Fibroblast of skin of right quadriceps (primary cell): ENCODE measurements at regions not wholly inside any gene's neighbourhood (a gene's known extent, or its start where the extent isn't known, plus 50 kb on each side); places are given as distances from the start of the nearest gene placed in this dataset.

ENCODE experiments used
- DNase-seq: peaks from one replicate; pipeline ENCODE4 v3.0.0-alpha.2; 2013

GRCh38 chr12:22916241-22916640 lies 291.3 kb downstream of the ETNK1 start:
- no peak for DNase-seq

GRCh38 chr12:22916815-22917214 lies 291.8 kb downstream of the ETNK1 start:
- no peak for DNase-seq

GRCh38 chr12:22919883-22920282 lies 294.9 kb downstream of the ETNK1 start:
- no peak for DNase-seq

GRCh38 chr12:22923768-22924167 lies 298.8 kb downstream of the ETNK1 start:
- DNase-seq: no peak

- no peak for DNase-seq
Measured at GRCh38 chr12:22924391-22924790, 299.4 kb downstream of the ETNK1 start.

- DNase-seq: no peak
Measured at GRCh38 chr12:22925623-22926022, 300.7 kb downstream of the ETNK1 start.

- DNase-seq: no peak
Measured at GRCh38 chr12:22932431-22932830, 307.5 kb downstream of the ETNK1 start.

- no peak for DNase-seq
Measured at GRCh38 chr12:22935090-22935489, 310.1 kb downstream of the ETNK1 start.

- DNase-seq: no peak
Measured at GRCh38 chr12:22935501-22935900, 310.5 kb downstream of the ETNK1 start.

GRCh38 chr12:22938323-22938722 lies 313.4 kb downstream of the ETNK1 start:
- DNase-seq: no peak

- DNase-seq: no peak
Measured at GRCh38 chr12:22951206-22951605, 326.2 kb downstream of the ETNK1 start.

- DNase-seq: no peak
Measured at GRCh38 chr12:22956690-22957089, 331.7 kb downstream of the ETNK1 start.

- DNase-seq: no peak
Measured at GRCh38 chr12:22967171-22967570, 342.2 kb downstream of the ETNK1 start.

- DNase-seq: no peak
Measured at GRCh38 chr12:22969521-22969920, 344.6 kb downstream of the ETNK1 start.

GRCh38 chr12:22971247-22971646 lies 346.3 kb downstream of the ETNK1 start:
- no peak for DNase-seq

GRCh38 chr12:22971701-22972191 lies 346.8 kb downstream of the ETNK1 start:
- DNase-seq: peak; percentile 30

GRCh38 chr12:22974865-22975264 lies 349.9 kb downstream of the ETNK1 start:
- DNase-seq: peak; percentile 90

- peak; percentile 97 for DNase-seq
Measured at GRCh38 chr12:22978962-22979361, 354.0 kb downstream of the ETNK1 start.

- no peak for DNase-seq
Measured at GRCh38 chr12:22979854-22980469, 355.0 kb downstream of the ETNK1 start.

- peak; percentile 30 for DNase-seq
Measured at GRCh38 chr12:22981711-22982110, 356.7 kb downstream of the ETNK1 start.

GRCh38 chr12:22982635-22983034 lies 357.7 kb downstream of the ETNK1 start:
- DNase-seq: no peak

- peak; percentile 14 for DNase-seq
Measured at GRCh38 chr12:22986997-22987396, 362.0 kb downstream of the ETNK1 start.

- no peak for DNase-seq
Measured at GRCh38 chr12:22990501-22990900, 365.5 kb downstream of the ETNK1 start.

- no peak for DNase-seq
Measured at GRCh38 chr12:22991250-22991844, 366.4 kb downstream of the ETNK1 start.
